ENCODE measurements at regions not wholly inside any gene's neighbourhood (a gene's known extent, or its start where the extent isn't known, plus 50 kb on each side); places are given as distances from the start of the nearest gene placed in this dataset.

DNA sequence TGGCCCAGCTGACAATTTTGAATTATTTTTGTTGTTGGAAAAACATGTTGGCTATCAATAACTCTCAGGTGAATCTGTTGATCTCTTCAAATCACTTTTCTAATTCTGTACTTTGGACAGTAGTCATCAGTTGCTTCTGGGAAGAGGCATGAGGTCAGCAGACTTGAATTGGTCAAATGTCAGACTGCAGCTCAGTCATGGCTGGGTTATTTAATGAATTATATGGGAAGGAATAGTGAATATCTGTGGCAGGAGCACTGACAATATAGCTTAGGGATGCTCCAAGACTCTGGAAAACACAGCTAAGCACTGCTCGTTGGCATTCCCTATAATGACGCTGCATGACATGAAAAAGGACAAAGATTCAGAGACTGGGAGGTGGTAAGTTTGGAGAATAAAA is 98.8 kb upstream of the GAP43 start:
- Mint-ChIP-seq H3K36me3 (ENCODE audit: low read depth) (no peaks in the 10 kb centered on the region), H3K9me3 (peaks cover 13% of the 10 kb centered on the region), H3K4me1 (peaks cover 19% of the 10 kb centered on the region), H3K4me3 (no peak overlapping the region), H3K27ac (peak overlapping the region in 1 of 3 experiments; percentile 26), H3K27me3 (ENCODE audit: low read depth) (no peaks in the 10 kb centered on the region)
- TF ChIP-seq, protein P1, sequence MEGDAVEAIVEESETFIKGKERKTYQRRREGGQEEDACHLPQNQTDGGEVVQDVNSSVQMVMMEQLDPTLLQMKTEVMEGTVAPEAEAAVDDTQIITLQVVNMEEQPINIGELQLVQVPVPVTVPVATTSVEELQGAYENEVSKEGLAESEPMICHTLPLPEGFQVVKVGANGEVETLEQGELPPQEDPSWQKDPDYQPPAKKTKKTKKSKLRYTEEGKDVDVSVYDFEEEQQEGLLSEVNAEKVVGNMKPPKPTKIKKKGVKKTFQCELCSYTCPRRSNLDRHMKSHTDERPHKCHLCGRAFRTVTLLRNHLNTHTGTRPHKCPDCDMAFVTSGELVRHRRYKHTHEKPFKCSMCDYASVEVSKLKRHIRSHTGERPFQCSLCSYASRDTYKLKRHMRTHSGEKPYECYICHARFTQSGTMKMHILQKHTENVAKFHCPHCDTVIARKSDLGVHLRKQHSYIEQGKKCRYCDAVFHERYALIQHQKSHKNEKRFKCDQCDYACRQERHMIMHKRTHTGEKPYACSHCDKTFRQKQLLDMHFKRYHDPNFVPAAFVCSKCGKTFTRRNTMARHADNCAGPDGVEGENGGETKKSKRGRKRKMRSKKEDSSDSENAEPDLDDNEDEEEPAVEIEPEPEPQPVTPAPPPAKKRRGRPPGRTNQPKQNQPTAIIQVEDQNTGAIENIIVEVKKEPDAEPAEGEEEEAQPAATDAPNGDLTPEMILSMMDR (IDR thresholded peaks at IDR 0.05; ENCODE audit: unreplicated experiment in 3 of 3), result no peak

DNA sequence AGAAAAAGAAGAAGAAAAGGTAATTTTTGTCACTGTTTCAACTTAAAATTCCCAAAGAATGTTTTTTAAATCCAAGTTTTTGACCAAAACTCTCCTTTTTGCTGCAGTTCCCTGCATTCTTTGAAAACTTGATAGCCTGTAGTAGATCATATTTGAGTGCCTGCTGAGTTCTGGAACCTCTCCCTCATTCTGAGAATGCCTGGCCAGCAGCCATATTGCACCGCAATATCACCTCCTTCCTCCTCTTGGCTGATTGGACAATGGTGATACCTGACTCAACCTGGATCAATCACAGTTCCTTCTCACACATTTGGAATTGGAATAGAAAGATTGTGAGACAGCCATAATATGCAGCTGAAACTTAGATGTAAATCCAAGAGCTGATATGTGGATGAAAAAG is 97.6 kb upstream of the GAP43 start:
- H3K4me1 Mint-ChIP-seq, result peaks cover 19% of the 10 kb centered on the region
- H3K27me3 Mint-ChIP-seq (ENCODE audit: low read depth), result no peaks in the 10 kb centered on the region
- H3K36me3 Mint-ChIP-seq (ENCODE audit: low read depth), result no peaks in the 10 kb centered on the region
- H3K4me3 Mint-ChIP-seq, result no peak overlapping the region
- H3K27ac Mint-ChIP-seq, result peak overlapping the region in 2 of 3 experiments; percentile 26 to 50
- peaks cover 24% of the 10 kb centered on the region for H3K9me3 Mint-ChIP-seq
- TF ChIP-seq, protein P1 (IDR thresholded peaks at IDR 0.05; ENCODE audit: unreplicated experiment in 3 of 3), result no peak

DNA sequence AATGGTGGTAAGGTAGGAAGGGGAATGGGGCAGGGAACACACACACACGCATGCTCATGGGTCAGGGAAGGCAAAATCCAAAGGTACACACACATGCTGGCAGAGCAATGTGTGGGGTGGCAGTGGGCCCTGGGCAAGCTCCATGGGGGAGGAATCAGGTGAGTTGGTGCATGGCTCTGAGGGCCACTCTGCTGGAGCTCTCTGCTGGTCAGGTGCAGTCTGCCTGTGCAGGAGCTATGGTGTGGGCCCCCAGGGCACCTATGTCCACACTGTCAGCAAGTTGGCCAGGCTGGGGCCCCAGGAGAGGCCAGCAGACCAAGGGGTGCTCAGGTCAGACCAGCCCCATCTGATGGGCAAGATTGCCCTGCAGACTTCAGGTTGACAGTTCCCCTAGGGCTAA is 90.1 kb upstream of the GAP43 start:
- no peaks in the 10 kb centered on the region for H3K4me1 Mint-ChIP-seq
- no peak overlapping the region for H3K4me3 Mint-ChIP-seq
- TF ChIP-seq, protein P1 (IDR thresholded peaks at IDR 0.05; ENCODE audit: unreplicated experiment in 3 of 3), result no peak
- no peaks in the 10 kb centered on the region for H3K27me3 Mint-ChIP-seq (ENCODE audit: low read depth)
- H3K36me3 Mint-ChIP-seq (ENCODE audit: low read depth), result no peaks in the 10 kb centered on the region
- H3K27ac Mint-ChIP-seq, result no peak overlapping the region
- H3K9me3 Mint-ChIP-seq, result peaks cover 25% of the 10 kb centered on the region

DNA sequence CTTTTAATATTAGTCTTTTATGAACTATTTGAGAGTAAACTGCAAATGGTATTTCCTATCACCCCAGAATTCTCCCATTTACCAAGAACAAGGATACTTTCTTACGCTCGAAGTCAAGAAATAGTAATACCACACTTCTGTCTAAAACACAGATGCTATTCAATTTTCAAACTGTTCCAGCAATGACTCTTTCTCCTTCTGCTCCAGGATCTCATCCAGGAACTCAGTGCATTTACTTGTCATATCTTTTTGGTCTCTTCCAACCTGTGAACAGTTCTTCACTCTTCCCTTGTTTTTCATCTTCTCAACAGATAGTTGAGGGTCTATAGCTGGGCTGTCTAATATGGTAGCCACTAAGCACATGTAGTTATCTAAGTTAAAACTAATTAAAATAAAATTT is 87.1 kb upstream of the GAP43 start:
- H3K36me3 Mint-ChIP-seq (ENCODE audit: low read depth), result no peaks in the 10 kb centered on the region
- H3K9me3 Mint-ChIP-seq, result peaks cover 6% of the 10 kb centered on the region
- H3K27me3 Mint-ChIP-seq (ENCODE audit: low read depth), result no peaks in the 10 kb centered on the region
- H3K4me1 Mint-ChIP-seq, result no peaks in the 10 kb centered on the region
- TF ChIP-seq, protein P1 (IDR thresholded peaks at IDR 0.05; ENCODE audit: unreplicated experiment in 3 of 3), result no peak
- H3K27ac Mint-ChIP-seq, result no peak overlapping the region
- H3K4me3 Mint-ChIP-seq, result no peak overlapping the region

DNA sequence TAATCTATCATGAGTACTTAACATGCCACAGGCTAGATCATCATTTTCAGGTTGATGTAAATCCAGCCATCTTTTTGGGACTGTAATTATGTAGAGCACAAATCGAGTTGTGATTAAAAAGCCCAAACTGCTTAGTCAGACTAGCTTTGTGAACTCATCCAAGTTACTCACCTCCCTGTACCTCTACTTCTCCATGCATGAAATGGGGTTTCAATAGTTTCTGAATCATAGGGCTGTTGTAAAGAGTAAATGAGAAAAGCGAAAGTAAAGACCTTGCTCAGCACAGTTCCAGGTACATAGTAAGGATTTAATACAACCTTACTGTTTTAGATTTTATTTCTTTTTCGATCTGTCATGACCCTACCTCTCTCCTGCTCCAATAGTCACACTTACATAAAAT is 85.6 kb upstream of the GAP43 start:
- Mint-ChIP-seq H3K27me3 (ENCODE audit: low read depth) (no peaks in the 10 kb centered on the region), H3K4me3 (no peak overlapping the region), H3K36me3 (ENCODE audit: low read depth) (no peaks in the 10 kb centered on the region)

DNA sequence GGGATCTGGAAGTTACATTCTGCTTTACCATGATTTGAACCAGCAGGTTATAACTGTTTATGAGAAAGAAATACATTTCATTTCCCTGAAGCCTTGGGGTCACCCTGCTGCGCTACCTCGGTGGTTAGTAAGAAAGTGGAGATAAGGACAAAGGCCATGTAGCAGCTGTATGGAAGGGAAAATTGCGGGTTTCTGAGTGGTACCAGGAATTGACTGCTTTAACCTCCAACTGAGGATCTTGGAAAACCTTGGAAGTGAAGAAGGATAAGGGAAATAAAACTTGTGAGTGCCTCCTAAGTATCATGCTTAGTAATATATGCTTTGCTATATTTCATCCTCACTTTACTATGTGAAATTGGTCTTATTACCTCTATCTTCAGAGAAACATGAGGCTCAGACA is 76.1 kb upstream of the GAP43 start:
- TF ChIP-seq, protein P1 (IDR thresholded peaks at IDR 0.05; ENCODE audit: unreplicated experiment in 3 of 3), result no peak

More for the DNA sequence above, 85.6 kb upstream of the GAP43 start:
- H3K9me3 Mint-ChIP-seq, result no peaks in the 10 kb centered on the region
- no peak overlapping the region for H3K27ac Mint-ChIP-seq
- H3K4me1 Mint-ChIP-seq, result no peaks in the 10 kb centered on the region
- TF ChIP-seq, protein P1 (IDR thresholded peaks at IDR 0.05; ENCODE audit: unreplicated experiment in 3 of 3), result no peak

More for the DNA sequence above, 76.1 kb upstream of the GAP43 start:
- Mint-ChIP-seq H3K36me3 (ENCODE audit: low read depth) (no peaks in the 10 kb centered on the region), H3K9me3 (no peaks in the 10 kb centered on the region), H3K27me3 (ENCODE audit: low read depth) (no peaks in the 10 kb centered on the region), H3K4me3 (no peak overlapping the region), H3K4me1 (peaks cover 12% of the 10 kb centered on the region), H3K27ac (no peak overlapping the region)

Data from nephron (organoid).